ENCODE measurements at regions not wholly inside any gene's neighbourhood (a gene's known extent, or its start where the extent isn't known, plus 50 kb on each side); places are given as distances from the start of the nearest gene placed in this dataset.

DNA sequence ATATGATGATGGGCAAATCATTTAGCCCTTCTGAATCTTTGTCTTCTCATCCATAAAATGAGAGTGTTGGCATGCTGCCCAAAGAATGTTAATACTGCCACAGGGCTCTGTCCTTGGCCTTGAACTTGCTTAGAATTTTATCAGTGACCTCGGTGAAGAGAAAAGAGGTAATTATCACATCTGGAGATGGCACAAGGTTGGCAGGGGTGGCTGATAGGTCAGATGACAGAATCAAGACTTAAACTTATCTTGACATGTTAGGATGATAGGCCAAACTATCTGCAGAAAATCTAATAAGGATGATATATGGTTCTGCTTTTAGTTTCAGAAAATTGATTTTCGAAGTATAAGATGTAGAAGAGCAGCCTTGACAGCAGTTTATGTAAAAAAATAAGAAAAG lies 599.1 kb upstream of the CLINT1 start:
- TF ChIP-seq, protein P1, sequence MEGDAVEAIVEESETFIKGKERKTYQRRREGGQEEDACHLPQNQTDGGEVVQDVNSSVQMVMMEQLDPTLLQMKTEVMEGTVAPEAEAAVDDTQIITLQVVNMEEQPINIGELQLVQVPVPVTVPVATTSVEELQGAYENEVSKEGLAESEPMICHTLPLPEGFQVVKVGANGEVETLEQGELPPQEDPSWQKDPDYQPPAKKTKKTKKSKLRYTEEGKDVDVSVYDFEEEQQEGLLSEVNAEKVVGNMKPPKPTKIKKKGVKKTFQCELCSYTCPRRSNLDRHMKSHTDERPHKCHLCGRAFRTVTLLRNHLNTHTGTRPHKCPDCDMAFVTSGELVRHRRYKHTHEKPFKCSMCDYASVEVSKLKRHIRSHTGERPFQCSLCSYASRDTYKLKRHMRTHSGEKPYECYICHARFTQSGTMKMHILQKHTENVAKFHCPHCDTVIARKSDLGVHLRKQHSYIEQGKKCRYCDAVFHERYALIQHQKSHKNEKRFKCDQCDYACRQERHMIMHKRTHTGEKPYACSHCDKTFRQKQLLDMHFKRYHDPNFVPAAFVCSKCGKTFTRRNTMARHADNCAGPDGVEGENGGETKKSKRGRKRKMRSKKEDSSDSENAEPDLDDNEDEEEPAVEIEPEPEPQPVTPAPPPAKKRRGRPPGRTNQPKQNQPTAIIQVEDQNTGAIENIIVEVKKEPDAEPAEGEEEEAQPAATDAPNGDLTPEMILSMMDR (IDR thresholded peaks at IDR 0.05; ENCODE audit: insufficient read depth, low read depth, low read length) = no peak
- Histone ChIP-seq H3K27me3 (ENCODE audit: control insufficient read depth, insufficient read depth, low read length) (no peaks in the 10 kb centered on the region), H3K4me3 (ENCODE audit: low read depth, low read length) (no peak overlapping the region), H3K36me3 (ENCODE audit: control insufficient read depth, insufficient read depth, low read length) (no peaks in the 10 kb centered on the region)
- DNase-seq (ENCODE audit: low read depth) = no peak
- CTCF ChIA-PET = interaction anchor here (1.7 kb wide), 1 partner anchor 75 kb away, joined by 3 read pairs; no protein-coding TSS in a partner anchor
- POLR2A ChIA-PET = no interaction called here

DNA sequence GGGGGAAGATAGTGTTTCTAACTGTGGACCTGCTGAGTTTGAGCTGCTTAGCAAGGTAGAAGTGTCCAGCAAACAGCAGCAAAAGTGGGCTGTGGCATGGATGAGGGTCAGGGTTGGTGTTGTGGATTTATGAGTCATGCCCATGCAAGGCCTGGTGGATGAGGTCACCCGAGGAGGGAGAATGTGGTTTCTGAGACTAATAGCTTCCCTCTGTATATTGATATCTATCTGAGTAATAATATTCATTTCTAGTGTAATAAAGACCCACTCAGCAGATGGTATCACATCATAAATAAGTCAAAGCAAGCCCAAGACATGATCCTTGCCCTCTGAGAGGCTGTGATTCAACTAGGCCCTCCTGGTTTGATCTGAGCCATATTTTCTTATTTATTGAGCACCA lies 597.8 kb upstream of the CLINT1 start:
- POLR2A ChIA-PET = interaction anchor here (0.5 to 0.6 kb wide), 2 partner anchors 17 to 715 kb away, joined by 4 to 9 read pairs; no protein-coding TSS in a partner anchor
- no peaks in the 10 kb centered on the region for H3K36me3 ChIP-seq (ENCODE audit: control insufficient read depth, insufficient read depth, low read length)
- no peak overlapping the region for H3K4me3 ChIP-seq (ENCODE audit: low read depth, low read length)
- TF ChIP-seq, protein P1 (IDR thresholded peaks at IDR 0.05; ENCODE audit: insufficient read depth, low read depth, low read length) = no peak
- peak; percentile 92 for DNase-seq (ENCODE audit: low read depth)
- CTCF ChIA-PET = interaction anchor here (0.6 to 1.7 kb wide), 5 partner anchors 10 to 285 kb away, joined by 3 to 4 read pairs (median 3); no protein-coding TSS in a partner anchor
- H3K27me3 ChIP-seq (ENCODE audit: control insufficient read depth, insufficient read depth, low read length) = no peaks in the 10 kb centered on the region

DNA sequence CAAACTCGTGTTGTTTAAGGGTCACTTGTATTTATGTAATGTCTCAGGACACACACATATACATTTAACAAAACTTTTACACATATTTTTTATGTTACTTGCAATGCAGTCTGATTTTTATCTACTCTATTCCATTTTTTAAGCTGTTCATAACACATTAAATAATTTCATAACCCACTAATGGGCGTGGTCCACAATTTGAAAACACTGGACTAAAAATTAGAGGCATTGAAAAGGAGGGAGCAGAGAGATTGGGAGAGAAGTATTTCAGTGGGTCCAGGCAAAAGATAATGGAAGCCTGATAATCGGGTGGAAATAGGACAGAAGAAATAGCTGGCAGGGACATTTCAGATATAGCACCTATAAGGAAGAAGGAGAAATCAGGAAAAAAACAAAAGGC lies 597.3 kb upstream of the CLINT1 start:
- CTCF ChIA-PET = interaction anchor here (0.6 to 1.5 kb wide), 4 partner anchors 10 to 280 kb away, joined by 3 to 4 read pairs (median 3); no protein-coding TSS in a partner anchor
- DNase-seq (ENCODE audit: low read depth) = no peak

DNA sequence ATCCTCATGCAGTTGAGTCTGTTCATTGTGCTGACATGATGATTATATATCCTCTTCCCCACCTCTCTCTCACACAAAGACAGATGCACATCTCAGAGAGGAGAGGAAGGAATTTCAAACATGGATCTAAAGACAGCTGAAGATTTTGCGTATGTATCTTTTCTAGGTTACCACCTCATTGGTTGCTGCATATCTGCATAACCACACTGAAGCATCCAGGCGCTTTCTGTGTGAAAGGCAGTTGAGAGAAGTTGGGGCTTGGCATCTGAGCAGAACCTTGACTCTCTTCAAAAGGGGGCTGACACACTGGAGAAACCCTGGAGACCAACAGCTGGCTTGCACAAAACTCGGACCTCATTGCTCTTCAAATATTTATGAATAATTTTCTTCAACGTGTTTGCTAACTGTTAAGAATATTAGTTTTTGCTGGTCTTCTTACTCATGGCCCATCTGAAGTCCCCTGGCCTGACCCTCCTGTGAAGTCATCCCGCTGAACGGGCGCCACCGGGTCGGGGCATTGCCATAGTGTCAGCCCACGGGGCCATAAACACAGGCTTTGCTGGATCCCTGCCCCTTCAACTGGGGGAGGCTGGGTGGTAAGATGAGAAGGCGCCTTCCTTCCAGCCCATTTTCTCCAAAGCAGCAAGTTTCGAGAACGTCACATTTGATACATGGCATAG lies 593.2 kb upstream of the CLINT1 start:
- Histone ChIP-seq H3K4me3 (ENCODE audit: low read depth, low read length) (no peak overlapping the region), H3K27me3 (ENCODE audit: control insufficient read depth, insufficient read depth, low read length) (peaks cover 4% of the 10 kb centered on the region), H3K36me3 (ENCODE audit: control insufficient read depth, insufficient read depth, low read length) (no peaks in the 10 kb centered on the region)
- ChIA-PET CTCF (no interaction called here), POLR2A (no interaction called here)
- DNase-seq (ENCODE audit: low read depth) = no peak
- TF ChIP-seq, protein P1 (IDR thresholded peaks at IDR 0.05; ENCODE audit: insufficient read depth, low read depth, low read length) = no peak

More for the DNA sequence above, 597.3 kb upstream of the CLINT1 start:
- 0 out of 2 replicates have a peak, but pooled peaks cover under 1% of the 10 kb centered on the region for H3K27me3 ChIP-seq (ENCODE audit: control insufficient read depth, insufficient read depth, low read length)
- H3K36me3 ChIP-seq (ENCODE audit: control insufficient read depth, insufficient read depth, low read length) = no peaks in the 10 kb centered on the region
- POLR2A ChIA-PET = no interaction called here
- TF ChIP-seq, protein P1 (IDR thresholded peaks at IDR 0.05; ENCODE audit: insufficient read depth, low read depth, low read length) = no peak
- H3K4me3 ChIP-seq (ENCODE audit: low read depth, low read length) = no peak overlapping the region

DNA sequence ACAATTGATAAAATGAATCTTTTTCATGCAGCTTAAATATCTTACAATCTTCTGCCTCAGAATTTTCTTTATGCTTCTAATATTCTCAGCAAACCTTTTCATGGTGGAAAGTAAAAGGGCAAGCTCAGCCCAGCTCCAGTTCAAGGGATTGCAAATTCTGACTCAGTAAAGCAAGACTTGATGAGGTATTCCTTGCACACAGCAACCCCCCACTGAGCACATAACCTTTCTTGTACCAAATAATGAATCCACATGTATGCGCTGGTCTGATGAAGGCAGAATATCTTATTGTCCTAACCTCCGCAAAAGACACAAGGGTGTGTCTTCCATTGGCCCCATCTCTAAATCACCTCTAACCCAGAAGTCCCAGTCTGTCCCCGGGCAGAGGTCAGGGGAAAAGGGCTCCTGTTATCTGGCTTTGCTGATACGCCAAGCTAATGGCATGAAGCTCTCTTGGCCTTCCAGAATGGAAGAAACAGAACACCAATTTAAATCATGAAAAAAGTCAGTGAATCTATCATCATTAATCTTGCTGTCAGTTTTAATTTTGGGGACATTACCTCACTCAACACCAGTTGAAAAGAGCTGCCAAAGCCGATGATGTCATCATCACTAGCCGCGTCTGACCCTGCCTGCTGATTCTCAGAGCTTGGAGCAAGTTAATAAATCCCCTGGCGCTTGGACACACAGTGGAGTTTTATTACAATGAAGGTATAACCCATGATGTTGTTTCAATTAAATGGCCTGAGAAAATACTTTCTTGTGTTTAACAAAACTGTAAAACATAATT lies 592.5 kb upstream of the CLINT1 start:
- TF ChIP-seq, protein P1 (IDR thresholded peaks at IDR 0.05; ENCODE audit: insufficient read depth, low read depth, low read length) = no peak
- CTCF ChIA-PET = no interaction called here
- DNase-seq (ENCODE audit: low read depth) = no peak
- POLR2A ChIA-PET = no interaction called here
- H3K27me3 ChIP-seq (ENCODE audit: control insufficient read depth, insufficient read depth, low read length) = peaks cover 4% of the 10 kb centered on the region
- no peak overlapping the region for H3K4me3 ChIP-seq (ENCODE audit: low read depth, low read length)
- H3K36me3 ChIP-seq (ENCODE audit: control insufficient read depth, insufficient read depth, low read length) = no peaks in the 10 kb centered on the region
